ENCODE measurements at regions not wholly inside any gene's neighbourhood (a gene's known extent, or its start where the extent isn't known, plus 50 kb on each side); places are given as distances from the start of the nearest gene placed in this dataset.

GRCh38 chr1:224859651-224860050, 69.8 kb upstream of the DNAH14 start:
- in situ Hi-C loops (cut with MboI; ENCODE audit: low sequenced_read_pairs, unreplicated experiment): loop anchor here (10.0 kb wide), 1 partner anchor 345 kb away; no protein-coding TSS in a partner anchor
- DNase-seq (ENCODE audit: low spot score): no peak
- no peak for TF ChIP-seq CTCF (IDR thresholded peaks at IDR 0.05; ENCODE audit: borderline replicate concordance, control extremely low read depth, extremely low read depth, insufficient read depth, missing control alignments)

- in situ Hi-C loops (cut with MboI; ENCODE audit: low sequenced_read_pairs, unreplicated experiment): no loop called here
- no peak for DNase-seq (ENCODE audit: low spot score)
- no peak for TF ChIP-seq CTCF (IDR thresholded peaks at IDR 0.05; ENCODE audit: borderline replicate concordance, control extremely low read depth, extremely low read depth, insufficient read depth, missing control alignments)
Observed at GRCh38 chr1:224860488-224861338, 68.8 kb upstream of the DNAH14 start.

- no peak for TF ChIP-seq CTCF (IDR thresholded peaks at IDR 0.05; ENCODE audit: borderline replicate concordance, control extremely low read depth, extremely low read depth, insufficient read depth, missing control alignments)
- in situ Hi-C loops (cut with MboI; ENCODE audit: low sequenced_read_pairs, unreplicated experiment): no loop called here
- no peak for DNase-seq (ENCODE audit: low spot score)
Observed at GRCh38 chr1:224861339-224861716, 68.1 kb upstream of the DNAH14 start.

- in situ Hi-C loops (cut with MboI; ENCODE audit: low sequenced_read_pairs, unreplicated experiment): no loop called here
- TF ChIP-seq CTCF (IDR thresholded peaks at IDR 0.05; ENCODE audit: borderline replicate concordance, control extremely low read depth, extremely low read depth, insufficient read depth, missing control alignments): no peak
Observed at GRCh38 chr1:224863486-224863885, 66.0 kb upstream of the DNAH14 start.

GRCh38 chr1:224864006-224864405, 65.5 kb upstream of the DNAH14 start:
- DNase-seq (ENCODE audit: low spot score): no peak
- no peak for TF ChIP-seq CTCF (IDR thresholded peaks at IDR 0.05; ENCODE audit: borderline replicate concordance, control extremely low read depth, extremely low read depth, insufficient read depth, missing control alignments)
- in situ Hi-C loops (cut with MboI; ENCODE audit: low sequenced_read_pairs, unreplicated experiment): no loop called here

More at GRCh38 chr1:224863486-224863885, 66.0 kb upstream of the DNAH14 start:
- no peak for DNase-seq (ENCODE audit: low spot score)

- in situ Hi-C loops (cut with MboI; ENCODE audit: low sequenced_read_pairs, unreplicated experiment): no loop called here
- TF ChIP-seq CTCF (IDR thresholded peaks at IDR 0.05; ENCODE audit: borderline replicate concordance, control extremely low read depth, extremely low read depth, insufficient read depth, missing control alignments): no peak
- DNase-seq (ENCODE audit: low spot score): no peak
Observed at GRCh38 chr1:224865510-224865909, 64.0 kb upstream of the DNAH14 start.
